ENCODE measurements at regions not wholly inside any gene's neighbourhood (a gene's known extent, or its start where the extent isn't known, plus 50 kb on each side); places are given as distances from the start of the nearest gene placed in this dataset.

GRCh38 chr14:98227727-98228111, 1044.3 kb downstream of the BCL11B start:
- H3K27ac ChIP-seq (ENCODE audit: low read depth, low read length) = no peak overlapping the region
- no peaks in the 10 kb centered on the region for H3K4me1 ChIP-seq (ENCODE audit: control insufficient read depth in 3 of 3, insufficient read depth in 3 of 3, low read length in 3 of 3)
- no peak overlapping the region for H3K4me3 ChIP-seq (ENCODE audit: low read length in 3 of 3)
- H3K27me3 ChIP-seq (ENCODE audit: control insufficient read depth in 3 of 3, insufficient read depth in 3 of 3, low read length in 3 of 3) = peaks cover 0 to 4% (median under 1%) of the 10 kb centered on the region in 3 donors
- no peaks in the 10 kb centered on the region for H3K9me3 ChIP-seq (ENCODE audit: control insufficient read depth in 3 of 3, low read length in 3 of 3)
- H3K36me3 ChIP-seq (ENCODE audit: control insufficient read depth in 3 of 3, insufficient read depth in 3 of 3, low read length in 3 of 3) = no peaks in the 10 kb centered on the region
- H3K9ac ChIP-seq (ENCODE audit: low read depth in 1 of 3, low read length in 3 of 3) = no peak overlapping the region

DNA sequence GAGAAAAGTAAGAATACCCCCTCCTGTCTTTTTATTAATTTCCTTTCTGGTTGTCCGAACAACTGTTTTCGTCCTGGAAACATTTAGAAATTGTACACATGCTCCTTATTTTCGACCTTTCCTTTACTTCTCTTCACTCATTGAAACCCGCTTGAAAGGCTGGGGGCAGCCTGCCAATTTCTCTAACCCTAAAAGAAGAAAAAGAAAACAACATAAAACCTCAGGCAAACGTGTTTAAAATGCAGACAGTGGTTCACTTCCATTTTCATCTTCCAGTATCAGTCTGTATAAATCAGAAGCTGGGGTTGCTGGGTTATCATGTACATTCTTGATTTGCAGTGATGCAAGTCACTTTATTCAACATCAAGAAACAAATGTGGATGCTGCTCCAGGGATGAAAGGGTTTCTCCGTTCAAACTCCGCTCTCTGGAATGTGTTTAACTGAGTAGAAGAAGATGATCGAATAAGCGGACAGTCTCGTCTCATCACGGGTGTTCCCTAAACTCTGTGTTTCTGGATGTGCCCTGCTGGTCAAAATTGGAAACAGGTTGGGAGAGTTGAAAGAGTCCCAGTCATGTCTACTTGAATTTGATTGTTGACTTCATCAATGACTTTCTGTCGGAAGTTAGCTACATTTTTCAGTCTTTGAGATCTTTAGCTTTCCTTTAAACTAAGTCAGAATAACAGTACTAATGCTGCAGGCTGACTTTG, 1042.2 kb downstream of the BCL11B start:
- Histone ChIP-seq H3K4me1 (ENCODE audit: control insufficient read depth in 3 of 3, insufficient read depth in 3 of 3, low read length in 3 of 3) (no peaks in the 10 kb centered on the region), H3K27ac (ENCODE audit: low read depth, low read length) (no peak overlapping the region), H3K4me3 (ENCODE audit: low read length in 3 of 3) (no peak overlapping the region), H3K36me3 (ENCODE audit: control insufficient read depth in 3 of 3, insufficient read depth in 3 of 3, low read length in 3 of 3) (no peaks in the 10 kb centered on the region), H3K9ac (ENCODE audit: low read depth in 1 of 3, low read length in 3 of 3) (no peak overlapping the region), H3K27me3 (ENCODE audit: control insufficient read depth in 3 of 3, insufficient read depth in 3 of 3, low read length in 3 of 3) (peaks cover 0 to 4% (median 3%) of the 10 kb centered on the region in 3 donors), H3K9me3 (ENCODE audit: control insufficient read depth in 3 of 3, low read length in 3 of 3) (no peaks in the 10 kb centered on the region)

- Histone ChIP-seq H3K9ac (ENCODE audit: low read depth in 1 of 3, low read length in 3 of 3) (no peak overlapping the region), H3K36me3 (ENCODE audit: control insufficient read depth in 3 of 3, insufficient read depth in 3 of 3, low read length in 3 of 3) (no peaks in the 10 kb centered on the region), H3K4me3 (ENCODE audit: low read length in 3 of 3) (no peak overlapping the region), H3K27me3 (ENCODE audit: control insufficient read depth in 3 of 3, insufficient read depth in 3 of 3, low read length in 3 of 3) (peaks cover under 1 to 4% (median 3%) of the 10 kb centered on the region in 3 donors), H3K9me3 (ENCODE audit: control insufficient read depth in 3 of 3, low read length in 3 of 3) (no peaks in the 10 kb centered on the region), H3K27ac (ENCODE audit: low read depth, low read length) (no peak overlapping the region), H3K4me1 (ENCODE audit: control insufficient read depth in 3 of 3, insufficient read depth in 3 of 3, low read length in 3 of 3) (no peaks in the 10 kb centered on the region)
These were observed 1041.6 kb downstream of the BCL11B start for GRCh38 chr14:98230411-98230810.

DNA sequence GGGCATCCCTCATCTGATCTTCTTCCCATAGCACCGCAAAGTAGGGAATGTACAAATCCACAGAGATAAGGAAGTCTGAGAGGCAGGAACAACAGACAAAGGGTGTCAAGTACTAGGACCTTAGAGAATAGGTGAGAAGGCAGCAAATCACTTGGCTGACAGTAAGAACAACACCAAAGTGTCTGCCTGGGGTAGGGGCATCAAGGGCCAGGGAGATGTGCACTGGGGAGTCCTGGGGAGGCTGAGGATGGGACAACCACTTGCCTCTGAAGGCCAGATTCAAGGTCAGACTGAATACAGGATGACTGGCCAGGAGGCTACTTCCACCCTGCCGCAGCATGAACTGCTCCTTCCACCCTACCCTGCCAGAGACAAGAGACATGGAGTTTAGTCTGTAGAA, 1040.8 kb downstream of the BCL11B start:
- Histone ChIP-seq H3K4me1 (ENCODE audit: control insufficient read depth in 3 of 3, insufficient read depth in 3 of 3, low read length in 3 of 3) (no peaks in the 10 kb centered on the region), H3K9me3 (ENCODE audit: control insufficient read depth in 3 of 3, low read length in 3 of 3) (no peaks in the 10 kb centered on the region), H3K27me3 (ENCODE audit: control insufficient read depth in 3 of 3, insufficient read depth in 3 of 3, low read length in 3 of 3) (peaks cover 3 to 4% (median 3%) of the 10 kb centered on the region in 3 donors), H3K36me3 (ENCODE audit: control insufficient read depth in 3 of 3, insufficient read depth in 3 of 3, low read length in 3 of 3) (no peaks in the 10 kb centered on the region), H3K4me3 (ENCODE audit: low read length in 3 of 3) (no peak overlapping the region), H3K27ac (ENCODE audit: low read depth, low read length) (no peak overlapping the region), H3K9ac (ENCODE audit: low read depth in 1 of 3, low read length in 3 of 3) (no peak overlapping the region)

DNA sequence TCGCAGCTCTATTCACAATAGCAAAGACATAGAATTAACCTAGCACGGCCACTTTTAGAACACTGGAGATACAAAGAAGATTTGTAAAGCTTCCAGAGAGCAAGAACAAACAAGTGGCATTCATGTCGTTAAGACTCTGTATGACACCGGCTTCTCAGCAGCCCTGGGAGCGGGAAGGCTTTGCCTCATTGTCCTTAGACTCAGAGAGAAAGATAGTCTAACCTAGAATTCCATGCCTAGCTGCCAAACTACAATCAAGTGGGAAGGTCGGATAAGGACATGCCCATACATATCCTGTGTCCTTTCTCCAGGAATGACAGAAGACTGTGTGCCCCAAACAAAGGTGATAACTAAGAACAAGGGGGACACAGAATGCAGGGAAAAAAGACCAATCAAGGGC, 1038.3 kb downstream of the BCL11B start:
- no peaks in the 10 kb centered on the region for H3K36me3 ChIP-seq (ENCODE audit: control insufficient read depth in 3 of 3, insufficient read depth in 3 of 3, low read length in 3 of 3)
- peaks cover 3 to 4% (median 3%) of the 10 kb centered on the region in 3 donors for H3K27me3 ChIP-seq (ENCODE audit: control insufficient read depth in 3 of 3, insufficient read depth in 3 of 3, low read length in 3 of 3)
- H3K4me1 ChIP-seq (ENCODE audit: control insufficient read depth in 3 of 3, insufficient read depth in 3 of 3, low read length in 3 of 3) = no peaks in the 10 kb centered on the region
- no peaks in the 10 kb centered on the region for H3K9me3 ChIP-seq (ENCODE audit: control insufficient read depth in 3 of 3, low read length in 3 of 3)
- no peak overlapping the region for H3K9ac ChIP-seq (ENCODE audit: low read depth in 1 of 3, low read length in 3 of 3)
- no peak overlapping the region for H3K4me3 ChIP-seq (ENCODE audit: low read length in 3 of 3)
- no peak overlapping the region for H3K27ac ChIP-seq (ENCODE audit: low read depth, low read length)

DNA sequence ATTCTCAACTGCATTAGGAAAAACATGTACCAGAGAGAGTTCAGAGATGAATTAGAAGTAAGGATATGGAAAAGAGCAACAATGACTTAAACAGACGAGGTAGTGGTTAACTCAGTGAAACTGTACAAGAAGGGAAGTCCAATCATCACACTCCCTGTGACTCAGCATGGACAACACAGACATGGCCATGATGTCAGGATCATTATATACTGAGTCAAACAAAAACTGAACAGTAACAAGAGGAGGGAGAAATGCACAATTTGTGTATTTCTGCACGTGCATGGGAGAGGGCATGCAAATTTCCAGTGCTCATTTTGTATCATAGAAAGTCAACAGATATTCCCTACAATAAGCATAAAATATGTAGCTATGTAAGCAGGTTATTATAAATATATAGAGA, 1037.8 kb downstream of the BCL11B start:
- H3K4me1 ChIP-seq (ENCODE audit: control insufficient read depth in 3 of 3, insufficient read depth in 3 of 3, low read length in 3 of 3) = no peaks in the 10 kb centered on the region
- no peaks in the 10 kb centered on the region for H3K9me3 ChIP-seq (ENCODE audit: control insufficient read depth in 3 of 3, low read length in 3 of 3)
- no peak overlapping the region for H3K9ac ChIP-seq (ENCODE audit: low read depth in 1 of 3, low read length in 3 of 3)
- H3K27me3 ChIP-seq (ENCODE audit: control insufficient read depth in 3 of 3, insufficient read depth in 3 of 3, low read length in 3 of 3) = peaks cover 3 to 4% (median 3%) of the 10 kb centered on the region in 3 donors
- H3K27ac ChIP-seq (ENCODE audit: low read depth, low read length) = no peak overlapping the region
- H3K36me3 ChIP-seq (ENCODE audit: control insufficient read depth in 3 of 3, insufficient read depth in 3 of 3, low read length in 3 of 3) = no peaks in the 10 kb centered on the region
- H3K4me3 ChIP-seq (ENCODE audit: low read length in 3 of 3) = no peak overlapping the region

DNA sequence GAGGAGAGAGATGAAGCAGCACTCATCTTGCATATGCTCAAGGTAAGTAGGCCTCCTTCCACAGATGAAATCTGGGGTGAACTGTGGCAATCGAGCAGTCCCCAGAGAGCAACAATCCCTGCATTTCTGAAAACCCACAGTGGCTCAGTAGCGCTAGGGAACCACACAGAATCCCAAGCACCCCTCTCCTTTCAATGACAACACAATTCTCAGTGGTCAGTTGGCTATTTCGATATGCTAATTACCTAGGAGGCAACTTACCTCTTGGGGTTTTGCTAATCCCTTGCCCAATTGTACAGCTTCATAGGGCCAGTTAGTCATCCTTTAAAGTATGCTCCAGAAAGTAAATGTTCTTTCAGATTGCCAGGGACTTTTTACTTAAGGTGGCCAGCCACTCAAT, 1035.7 kb downstream of the BCL11B start:
- H3K27ac ChIP-seq (ENCODE audit: low read depth, low read length) = no peak overlapping the region
- no peaks in the 10 kb centered on the region for H3K9me3 ChIP-seq (ENCODE audit: control insufficient read depth in 3 of 3, low read length in 3 of 3)
- H3K9ac ChIP-seq (ENCODE audit: low read depth in 1 of 3, low read length in 3 of 3) = no peak overlapping the region
- H3K4me1 ChIP-seq (ENCODE audit: control insufficient read depth in 3 of 3, insufficient read depth in 3 of 3, low read length in 3 of 3) = no peaks in the 10 kb centered on the region
- no peaks in the 10 kb centered on the region for H3K36me3 ChIP-seq (ENCODE audit: control insufficient read depth in 3 of 3, insufficient read depth in 3 of 3, low read length in 3 of 3)
- H3K4me3 ChIP-seq (ENCODE audit: low read length in 3 of 3) = no peak overlapping the region
- peaks cover 0 to 9% (median 3%) of the 10 kb centered on the region in 3 donors for H3K27me3 ChIP-seq (ENCODE audit: control insufficient read depth in 3 of 3, insufficient read depth in 3 of 3, low read length in 3 of 3)

- Histone ChIP-seq H3K36me3 (ENCODE audit: control insufficient read depth in 3 of 3, insufficient read depth in 3 of 3, low read length in 3 of 3) (no peaks in the 10 kb centered on the region), H3K27me3 (ENCODE audit: control insufficient read depth in 3 of 3, insufficient read depth in 3 of 3, low read length in 3 of 3) (peaks cover 0 to 8% (median 3%) of the 10 kb centered on the region in 3 donors), H3K9me3 (ENCODE audit: control insufficient read depth in 3 of 3, low read length in 3 of 3) (no peaks in the 10 kb centered on the region), H3K4me3 (ENCODE audit: low read length in 3 of 3) (no peak overlapping the region), H3K9ac (ENCODE audit: low read depth in 1 of 3, low read length in 3 of 3) (no peak overlapping the region), H3K4me1 (ENCODE audit: control insufficient read depth in 3 of 3, insufficient read depth in 3 of 3, low read length in 3 of 3) (no peaks in the 10 kb centered on the region), H3K27ac (ENCODE audit: low read depth, low read length) (no peak overlapping the region)
These were observed 1034.1 kb downstream of the BCL11B start for GRCh38 chr14:98237939-98238338.

DNA sequence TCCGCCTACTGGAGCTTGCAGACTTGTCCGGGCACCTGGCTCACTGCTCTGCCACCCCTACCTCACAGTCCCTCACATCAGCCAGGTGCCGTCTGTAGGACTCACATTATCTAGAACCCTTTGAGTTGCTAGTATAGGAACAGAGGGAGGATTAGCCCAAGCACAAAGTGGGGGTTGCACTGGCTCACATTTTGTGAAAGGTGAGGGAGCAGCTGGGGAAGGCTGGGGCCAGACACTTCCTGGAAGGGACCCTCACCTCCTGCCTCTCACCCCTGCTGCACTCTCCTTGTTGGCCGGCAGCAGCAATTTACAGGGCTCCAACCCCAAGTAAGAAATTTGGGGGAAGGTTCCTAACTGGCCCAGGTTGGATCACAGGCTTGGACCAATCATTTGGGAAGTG, 1031.6 kb downstream of the BCL11B start:
- no peaks in the 10 kb centered on the region for H3K36me3 ChIP-seq (ENCODE audit: control insufficient read depth in 3 of 3, insufficient read depth in 3 of 3, low read length in 3 of 3)

GRCh38 chr14:98242903-98243302, 1029.1 kb downstream of the BCL11B start:
- Histone ChIP-seq H3K27ac (ENCODE audit: low read depth, low read length) (no peak overlapping the region), H3K4me1 (ENCODE audit: control insufficient read depth in 3 of 3, insufficient read depth in 3 of 3, low read length in 3 of 3) (no peaks in the 10 kb centered on the region), H3K9me3 (ENCODE audit: control insufficient read depth in 3 of 3, low read length in 3 of 3) (no peaks in the 10 kb centered on the region), H3K9ac (ENCODE audit: low read depth in 1 of 3, low read length in 3 of 3) (no peak overlapping the region), H3K27me3 (ENCODE audit: control insufficient read depth in 3 of 3, insufficient read depth in 3 of 3, low read length in 3 of 3) (peaks cover 0 to 15% (median 0%) of the 10 kb centered on the region in 3 donors), H3K36me3 (ENCODE audit: control insufficient read depth in 3 of 3, insufficient read depth in 3 of 3, low read length in 3 of 3) (no peaks in the 10 kb centered on the region), H3K4me3 (ENCODE audit: low read length in 3 of 3) (no peak overlapping the region)

More for the DNA sequence above, 1031.6 kb downstream of the BCL11B start:
- H3K4me3 ChIP-seq (ENCODE audit: low read length in 3 of 3) = no peak overlapping the region
- no peaks in the 10 kb centered on the region for H3K9me3 ChIP-seq (ENCODE audit: control insufficient read depth in 3 of 3, low read length in 3 of 3)
- peaks cover 0 to 15% (median 3%) of the 10 kb centered on the region in 3 donors for H3K27me3 ChIP-seq (ENCODE audit: control insufficient read depth in 3 of 3, insufficient read depth in 3 of 3, low read length in 3 of 3)
- H3K9ac ChIP-seq (ENCODE audit: low read depth in 1 of 3, low read length in 3 of 3) = no peak overlapping the region
- no peaks in the 10 kb centered on the region for H3K4me1 ChIP-seq (ENCODE audit: control insufficient read depth in 3 of 3, insufficient read depth in 3 of 3, low read length in 3 of 3)
- no peak overlapping the region for H3K27ac ChIP-seq (ENCODE audit: low read depth, low read length)

All from skeletal muscle tissue (tissue), 3 donors.